ENCODE measurements at regions not wholly inside any gene's neighbourhood (a gene's known extent, or its start where the extent isn't known, plus 50 kb on each side); places are given as distances from the start of the nearest gene placed in this dataset.

- DNase-seq, result no peak
These were observed 553.6 kb downstream of the TCERG1L start for GRCh38 chr10:130757821-130758489.

GRCh38 chr10:130758529-130758928, 553.0 kb downstream of the TCERG1L start:
- DNase-seq, result no peak

- DNase-seq, result no peak
These were observed 550.4 kb downstream of the TCERG1L start for GRCh38 chr10:130761032-130761575.

GRCh38 chr10:130761788-130762301, 549.7 kb downstream of the TCERG1L start:
- DNase-seq, result no peak

GRCh38 chr10:130762491-130762890, 549.0 kb downstream of the TCERG1L start:
- DNase-seq, result no peak

GRCh38 chr10:130763071-130763470, 548.5 kb downstream of the TCERG1L start:
- DNase-seq, result no peak

- DNase-seq, result no peak
These were observed 548.0 kb downstream of the TCERG1L start for GRCh38 chr10:130763491-130763890.

- no peak for DNase-seq
These were observed 546.9 kb downstream of the TCERG1L start for GRCh38 chr10:130764651-130765050.

- DNase-seq, result no peak
These were observed 545.5 kb downstream of the TCERG1L start for GRCh38 chr10:130766071-130766470.

- no peak for DNase-seq
These were observed 544.3 kb downstream of the TCERG1L start for GRCh38 chr10:130767116-130767730.

GRCh38 chr10:130769146-130770017, 542.1 kb downstream of the TCERG1L start:
- DNase-seq, result no peak

- no peak for DNase-seq
These were observed 541.4 kb downstream of the TCERG1L start for GRCh38 chr10:130770018-130770630.

GRCh38 chr10:130771491-130771946, 540.0 kb downstream of the TCERG1L start:
- DNase-seq, result no peak

- no peak for DNase-seq
These were observed 539.5 kb downstream of the TCERG1L start for GRCh38 chr10:130772056-130772455.

- DNase-seq, result no peak
These were observed 538.8 kb downstream of the TCERG1L start for GRCh38 chr10:130772676-130773075.

GRCh38 chr10:130773941-130774340, 537.6 kb downstream of the TCERG1L start:
- no peak for DNase-seq

GRCh38 chr10:130774871-130775270, 536.6 kb downstream of the TCERG1L start:
- no peak for DNase-seq

- no peak for DNase-seq
These were observed 536.2 kb downstream of the TCERG1L start for GRCh38 chr10:130775311-130775710.

GRCh38 chr10:130776724-130777123, 534.8 kb downstream of the TCERG1L start:
- no peak for DNase-seq

- no peak for DNase-seq
These were observed 533.9 kb downstream of the TCERG1L start for GRCh38 chr10:130777507-130778165.

GRCh38 chr10:130778166-130778545, 533.4 kb downstream of the TCERG1L start:
- no peak for DNase-seq

- no peak for DNase-seq
These were observed 530.8 kb downstream of the TCERG1L start for GRCh38 chr10:130780763-130781162.
